OCI-LY1 (cell line): ENCODE measurements at regions not wholly inside any gene's neighbourhood (a gene's known extent, or its start where the extent isn't known, plus 50 kb on each side); places are given as distances from the start of the nearest gene placed in this dataset.

ENCODE experiments used
- EZH2 ChIP-seq: fragments of 200-600 bp; sonication (generic), shearing (Covaris generic); IDR thresholded peaks from 2 replicates; pipeline ENCODE4 v1.8.0; 2017; ENCODE audit warnings: borderline replicate concordance, mixed run types, mild to moderate bottlenecking, antibody characterized with exemption, low read length, moderate library complexity, mixed read lengths
- TF ChIP-seq, protein P1 (sequence below): fragments of 200-600 bp; sonication (generic), shearing (Covaris generic); IDR thresholded peaks from 2 replicates; pipeline ENCODE4 v1.5.1; 2017; ENCODE audit warnings: mild to moderate bottlenecking, antibody characterized with exemption, low read length, moderate library complexity, mixed read lengths

DNA sequence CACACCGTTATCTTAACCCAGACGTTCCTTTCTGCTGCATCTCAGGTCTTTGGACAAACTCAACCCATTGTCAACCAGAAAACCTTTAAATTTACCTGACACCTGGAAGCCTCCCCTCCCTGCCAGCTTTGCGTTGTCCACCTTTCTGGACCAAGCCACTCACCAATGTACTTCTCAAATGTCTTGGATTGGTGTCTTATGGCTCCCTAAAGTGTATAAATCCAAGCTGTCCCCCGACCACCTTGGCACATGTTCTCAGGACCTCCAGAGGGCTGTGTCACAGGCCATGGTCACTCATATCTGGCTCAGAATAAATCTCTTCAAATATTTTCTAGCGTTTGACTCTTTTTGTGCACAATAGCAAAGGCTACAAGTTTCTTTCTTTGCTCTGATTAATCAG is 250.0 kb downstream of the DLL1 start:
- TF ChIP-seq, protein P1, sequence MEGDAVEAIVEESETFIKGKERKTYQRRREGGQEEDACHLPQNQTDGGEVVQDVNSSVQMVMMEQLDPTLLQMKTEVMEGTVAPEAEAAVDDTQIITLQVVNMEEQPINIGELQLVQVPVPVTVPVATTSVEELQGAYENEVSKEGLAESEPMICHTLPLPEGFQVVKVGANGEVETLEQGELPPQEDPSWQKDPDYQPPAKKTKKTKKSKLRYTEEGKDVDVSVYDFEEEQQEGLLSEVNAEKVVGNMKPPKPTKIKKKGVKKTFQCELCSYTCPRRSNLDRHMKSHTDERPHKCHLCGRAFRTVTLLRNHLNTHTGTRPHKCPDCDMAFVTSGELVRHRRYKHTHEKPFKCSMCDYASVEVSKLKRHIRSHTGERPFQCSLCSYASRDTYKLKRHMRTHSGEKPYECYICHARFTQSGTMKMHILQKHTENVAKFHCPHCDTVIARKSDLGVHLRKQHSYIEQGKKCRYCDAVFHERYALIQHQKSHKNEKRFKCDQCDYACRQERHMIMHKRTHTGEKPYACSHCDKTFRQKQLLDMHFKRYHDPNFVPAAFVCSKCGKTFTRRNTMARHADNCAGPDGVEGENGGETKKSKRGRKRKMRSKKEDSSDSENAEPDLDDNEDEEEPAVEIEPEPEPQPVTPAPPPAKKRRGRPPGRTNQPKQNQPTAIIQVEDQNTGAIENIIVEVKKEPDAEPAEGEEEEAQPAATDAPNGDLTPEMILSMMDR, result no peak
- TF ChIP-seq EZH2, result no peak
